ENCODE measurements at regions not wholly inside any gene's neighbourhood (a gene's known extent, or its start where the extent isn't known, plus 50 kb on each side); places are given as distances from the start of the nearest gene placed in this dataset.

GRCh38 chr14:22341049-22341448 is 248.0 kb downstream of the DAD1 start:
- DNase-seq (ENCODE audit: low read depth, low spot score) = no peak
- no TSS peak for BruUV-seq (replicated peaks)
- Histone ChIP-seq H3K4me2 (ENCODE audit: control insufficient read depth, insufficient read depth) (no peak overlapping the region), H4K20me1 (ENCODE audit: control insufficient read depth, insufficient read depth) (no peaks in the 10 kb centered on the region), H3K9me3 (replicated peaks; ENCODE audit: control insufficient read depth, insufficient read depth, low read length) (peaks cover 2% of the 10 kb centered on the region; the same call in 1 of the 3 replicates), H3K27me3 (replicated peaks in 1 of 2; ENCODE audit: control insufficient read depth in 2 of 2, insufficient read depth in 2 of 2, low read length in 1 of 2) (no peaks in the 10 kb centered on the region), H3K79me2 (ENCODE audit: control insufficient read depth, insufficient read depth, low read length) (no peaks in the 10 kb centered on the region), H3K27ac (ENCODE audit: control insufficient read depth, insufficient read depth) (no peak overlapping the region), H2AFZ (ENCODE audit: control insufficient read depth, low read depth, low read length) (no peak overlapping the region), H3K4me3 (no peak overlapping the region), H3K4me1 (ENCODE audit: control insufficient read depth, insufficient read depth, low read length) (no peaks in the 10 kb centered on the region), H3K36me3 (ENCODE audit: control insufficient read depth in 2 of 2, insufficient read depth in 2 of 2, low read length in 1 of 2) (no peaks in the 10 kb centered on the region), H3K9ac (ENCODE audit: control insufficient read depth, insufficient read depth, low read length) (no peak overlapping the region)
- RAD21 ChIA-PET (ENCODE audit: unreplicated experiment) = interaction anchor here (0.6 to 1.1 kb wide), 3 partner anchors 21 to 34 kb away, joined by 3 read pairs; no protein-coding TSS in a partner anchor
- no peak for ATAC-seq
- SMC1A ChIA-PET (ENCODE audit: uncharacterized antibody, unreplicated experiment) = interaction anchor here (0.7 to 2.1 kb wide), 5 partner anchors 9 to 34 kb away, joined by 3 to 6 read pairs (median 4); no protein-coding TSS in a partner anchor
- WGBS (ENCODE audit: insufficient coverage, insufficient replicate concordance, low lambda C conversion rate, missing lambda C conversion rate) = 57% methylated on average over 3 of the region's 3 CpGs
- POLR2A ChIA-PET = no interaction called here
- TF ChIP-seq PML (IDR thresholded peaks at IDR 0.05; ENCODE audit: low read length) = no peak
- no peak for TF ChIP-seq POU2F2 (IDR thresholded peaks at IDR 0.05; ENCODE audit: borderline replicate concordance, low read depth, low read length)
- no peak for TF ChIP-seq ZBTB33 (IDR thresholded peaks at IDR 0.05)
- TF ChIP-seq RAD51 (IDR thresholded peaks at IDR 0.05) = no peak
- intact Hi-C loops (cut with micrococcal nuclease; ENCODE audit: unreplicated experiment) (no loop called here), in situ Hi-C loops (cut with MboI) (no loop called here)
- no peak for FAIRE-seq
- CTCF ChIA-PET = interaction anchor here (1.1 to 1.7 kb wide), 6 partner anchors 9 to 158 kb away, joined by 3 to 5 read pairs (median 4); no protein-coding TSS in a partner anchor
